Esophagus squamous epithelium (tissue), 5 donors: ENCODE measurements at regions not wholly inside any gene's neighbourhood (a gene's known extent, or its start where the extent isn't known, plus 50 kb on each side); places are given as distances from the start of the nearest gene placed in this dataset.

ENCODE experiments used
- DNase-seq: peaks from one replicate; lab custom pipeline; 2025; lab: John Stamatoyannopoulos, UW
- H3K27ac ChIP-seq, 4 donors: fragments of 200-600 bp; sonication (generic); one replicate each; pipeline ENCODE4 v1.5.1; 2016 to 2019; ENCODE audit warnings: mild to moderate bottlenecking in 1 of 4
- H3K27me3 ChIP-seq, 4 donors: fragments of 200-600 bp; sonication (generic); 1 replicate in 3 of 4; 2 replicates in 1 of 4; pipeline versions ENCODE4 v1.5.1 to v1.6.0; 2017 to 2021; ENCODE audit warnings: antibody characterized with exemption in 1 of 4
- H3K36me3 ChIP-seq, 3 donors: fragments of 200-600 bp; sonication (generic); one replicate each; pipeline ENCODE4 v1.5.1; 2016 to 2019
- H3K4me1 ChIP-seq, 3 donors: fragments of 200-600 bp; sonication (generic); one replicate each; pipeline ENCODE4 v1.5.1; 2017 to 2019
- H3K4me3 ChIP-seq, 4 donors: fragments of 200-600 bp; sonication (generic); 1 replicate in 3 of 4; 2 replicates in 1 of 4; pipeline ENCODE4 v1.5.1; 2016 to 2019; ENCODE audit warnings: mild to moderate bottlenecking in 2 of 4, moderate library complexity in 1 of 4
- H3K9me3 ChIP-seq, 3 donors: fragments of 200-600 bp; sonication (generic); one replicate each; pipeline ENCODE4 v1.5.1; 2016 to 2019
- CTCF ChIP-seq, 6 experiments: fragments of 450-650 bp in 4 of 6; fragments of 200-600 bp in 2 of 6; sonication (generic) in 2 of 6; IDR thresholded peaks; one replicate each; pipeline ENCODE4 v1.5.1; 2016 to 2019; ENCODE audit warnings: antibody characterized with exemption in 6 of 6, mild to moderate bottlenecking in 4 of 6, moderate library complexity in 4 of 6
- POLR2A ChIP-seq, 4 donors: fragments of 450-650 bp; IDR thresholded peaks; one replicate each; pipeline ENCODE4 v1.6.1; 2017; ENCODE audit warnings: antibody characterized with exemption in 4 of 4, mild to moderate bottlenecking in 4 of 4, moderate library complexity in 3 of 4
- WGBS, 2 donors: methylation state at CpG; one replicate each; pipeline ENCODE4 v1.1.5; 2018; 5-methylcytosine and 5-hydroxymethylcytosine counted together
- intact Hi-C: fragments of 100-400 bp; cut with DNase I; formaldehyde crosslinking; loops from one replicate; pipeline ENCODE4 v1.15.0; 2022
- donor health status: DM: yes; HTN: yes; CAD: no.

GRCh38 chr2:117646872-117647271 lies 167.6 kb upstream of the DDX18 start:
- H3K27ac ChIP-seq, result no peak overlapping the region
- no peaks in the 10 kb centered on the region for H3K4me1 ChIP-seq
- H3K36me3 ChIP-seq, result no peaks in the 10 kb centered on the region
- no peaks in the 10 kb centered on the region for H3K9me3 ChIP-seq
- H3K27me3 ChIP-seq, result no peaks in the 10 kb centered on the region
- TF ChIP-seq CTCF (IDR thresholded peaks at IDR 0.05), result no peak
- no peak for TF ChIP-seq POLR2A (IDR thresholded peaks at IDR 0.05)
- no peak overlapping the region for H3K4me3 ChIP-seq
- DNase-seq, result no peak
- 50 to 56% methylated on average over 1 of the region's 1 CpG for WGBS, 2 donors
- intact Hi-C loops, result no loop called here

- Histone ChIP-seq H3K9me3 (no peaks in the 10 kb centered on the region), H3K36me3 (no peaks in the 10 kb centered on the region), H3K4me3 (no peak overlapping the region), H3K27ac (no peak overlapping the region), H3K4me1 (no peaks in the 10 kb centered on the region), H3K27me3 (no peaks in the 10 kb centered on the region)
- intact Hi-C loops, result no loop called here
- DNase-seq, result no peak
- TF ChIP-seq CTCF (IDR thresholded peaks at IDR 0.05), result no peak
- no peak for TF ChIP-seq POLR2A (IDR thresholded peaks at IDR 0.05)
- WGBS, 2 donors, result 30 to 33% methylated on average over 4 of the region's 4 CpGs
Observed at GRCh38 chr2:117656546-117656945, 157.9 kb upstream of the DDX18 start.

- no peak overlapping the region for H3K4me3 ChIP-seq
- WGBS, 2 donors, result 52% methylated on average over 5 of the region's 5 CpGs
- H3K27me3 ChIP-seq, result no peaks in the 10 kb centered on the region
- intact Hi-C loops, result no loop called here
- no peak overlapping the region for H3K27ac ChIP-seq
- TF ChIP-seq POLR2A (IDR thresholded peaks at IDR 0.05) (no peak), CTCF (IDR thresholded peaks at IDR 0.05) (no peak)
- no peaks in the 10 kb centered on the region for H3K9me3 ChIP-seq
- no peaks in the 10 kb centered on the region for H3K36me3 ChIP-seq
- no peaks in the 10 kb centered on the region for H3K4me1 ChIP-seq
- DNase-seq, result no peak
Observed at GRCh38 chr2:117661619-117662018, 152.9 kb upstream of the DDX18 start.

GRCh38 chr2:117674172-117674571 lies 140.3 kb upstream of the DDX18 start:
- Histone ChIP-seq H3K9me3 (peaks cover 0 to 10% (median 0%) of the 10 kb centered on the region in 3 donors), H3K36me3 (no peaks in the 10 kb centered on the region), H3K4me3 (no peak overlapping the region), H3K27me3 (no peaks in the 10 kb centered on the region), H3K27ac (no peak overlapping the region), H3K4me1 (no peaks in the 10 kb centered on the region)
- 85 to 90% methylated on average over 4 of the region's 4 CpGs for WGBS, 2 donors
- DNase-seq, result no peak
- TF ChIP-seq CTCF (IDR thresholded peaks at IDR 0.05) (no peak), POLR2A (IDR thresholded peaks at IDR 0.05) (no peak)
- intact Hi-C loops, result no loop called here

- DNase-seq, result no peak
- Histone ChIP-seq H3K27ac (no peak overlapping the region), H3K27me3 (no peaks in the 10 kb centered on the region), H3K4me3 (no peak overlapping the region), H3K4me1 (no peaks in the 10 kb centered on the region), H3K9me3 (no peaks in the 10 kb centered on the region), H3K36me3 (no peaks in the 10 kb centered on the region)
- intact Hi-C loops, result no loop called here
- TF ChIP-seq POLR2A (IDR thresholded peaks at IDR 0.05) (no peak), CTCF (IDR thresholded peaks at IDR 0.05) (no peak)
- 87 to 95% methylated on average over 1 of the region's 1 CpG for WGBS, 2 donors
Observed at GRCh38 chr2:117679952-117680351, 134.5 kb upstream of the DDX18 start.
